ENCODE measurements at regions not wholly inside any gene's neighbourhood (a gene's known extent, or its start where the extent isn't known, plus 50 kb on each side); places are given as distances from the start of the nearest gene placed in this dataset.

DNA sequence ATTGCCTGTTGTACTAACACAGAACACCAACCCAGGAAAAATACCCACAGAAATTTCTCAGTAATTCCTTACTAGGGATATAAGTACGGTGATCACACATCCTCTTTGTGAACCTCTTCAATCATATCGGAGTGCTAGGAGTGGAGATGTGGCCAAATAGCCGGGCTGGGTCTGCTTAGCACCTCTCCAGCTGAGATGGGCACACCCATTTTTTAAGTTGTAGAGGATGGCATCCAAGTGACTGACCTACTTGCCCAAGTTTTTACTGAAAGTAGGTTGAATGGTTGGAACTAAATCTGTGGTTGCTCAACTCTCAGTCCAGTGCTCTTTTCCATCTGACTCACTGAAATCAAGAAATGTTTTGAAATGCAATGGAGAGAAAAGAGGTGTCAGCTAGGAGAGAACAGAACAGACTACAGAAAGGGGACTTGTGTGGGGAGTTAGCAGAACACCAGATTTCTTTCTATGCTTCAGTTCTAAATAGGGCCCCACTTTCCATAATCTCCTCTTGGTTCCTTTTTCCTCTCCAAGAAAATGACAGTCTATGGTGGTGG is 68.7 kb upstream of the FSHR start:
- TF ChIP-seq, protein P1, sequence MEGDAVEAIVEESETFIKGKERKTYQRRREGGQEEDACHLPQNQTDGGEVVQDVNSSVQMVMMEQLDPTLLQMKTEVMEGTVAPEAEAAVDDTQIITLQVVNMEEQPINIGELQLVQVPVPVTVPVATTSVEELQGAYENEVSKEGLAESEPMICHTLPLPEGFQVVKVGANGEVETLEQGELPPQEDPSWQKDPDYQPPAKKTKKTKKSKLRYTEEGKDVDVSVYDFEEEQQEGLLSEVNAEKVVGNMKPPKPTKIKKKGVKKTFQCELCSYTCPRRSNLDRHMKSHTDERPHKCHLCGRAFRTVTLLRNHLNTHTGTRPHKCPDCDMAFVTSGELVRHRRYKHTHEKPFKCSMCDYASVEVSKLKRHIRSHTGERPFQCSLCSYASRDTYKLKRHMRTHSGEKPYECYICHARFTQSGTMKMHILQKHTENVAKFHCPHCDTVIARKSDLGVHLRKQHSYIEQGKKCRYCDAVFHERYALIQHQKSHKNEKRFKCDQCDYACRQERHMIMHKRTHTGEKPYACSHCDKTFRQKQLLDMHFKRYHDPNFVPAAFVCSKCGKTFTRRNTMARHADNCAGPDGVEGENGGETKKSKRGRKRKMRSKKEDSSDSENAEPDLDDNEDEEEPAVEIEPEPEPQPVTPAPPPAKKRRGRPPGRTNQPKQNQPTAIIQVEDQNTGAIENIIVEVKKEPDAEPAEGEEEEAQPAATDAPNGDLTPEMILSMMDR (IDR thresholded peaks at IDR 0.05; ENCODE audit: insufficient read depth, low read depth, low read length, missing control alignments), result no peak
- no peak for DNase-seq (ENCODE audit: low read depth)
- no peak overlapping the region for H3K4me3 ChIP-seq (ENCODE audit: low read depth, low read length)

DNA sequence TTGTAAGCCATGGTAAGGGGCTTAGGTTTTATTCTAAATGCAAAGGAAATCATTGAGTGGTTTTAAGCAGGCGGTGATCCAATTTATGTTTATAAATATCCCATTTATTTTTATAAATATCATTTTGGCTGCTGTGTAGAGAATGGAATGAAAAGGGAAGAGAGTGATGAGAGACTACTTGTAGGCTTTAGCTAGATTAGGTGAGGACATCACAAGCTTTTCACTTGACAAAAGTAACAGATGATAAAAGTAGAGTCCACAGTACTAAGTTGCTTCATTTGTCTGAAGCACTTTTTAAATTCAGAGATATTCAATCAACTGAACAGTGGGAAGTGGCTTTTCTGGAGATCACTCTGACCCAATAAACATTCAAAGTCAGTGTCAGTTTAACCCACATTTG is 65.4 kb upstream of the FSHR start:
- no peak overlapping the region for H3K4me3 ChIP-seq (ENCODE audit: low read depth, low read length)
- TF ChIP-seq, protein P1 (IDR thresholded peaks at IDR 0.05; ENCODE audit: insufficient read depth, low read depth, low read length, missing control alignments), result no peak
- DNase-seq (ENCODE audit: low read depth), result no peak

DNA sequence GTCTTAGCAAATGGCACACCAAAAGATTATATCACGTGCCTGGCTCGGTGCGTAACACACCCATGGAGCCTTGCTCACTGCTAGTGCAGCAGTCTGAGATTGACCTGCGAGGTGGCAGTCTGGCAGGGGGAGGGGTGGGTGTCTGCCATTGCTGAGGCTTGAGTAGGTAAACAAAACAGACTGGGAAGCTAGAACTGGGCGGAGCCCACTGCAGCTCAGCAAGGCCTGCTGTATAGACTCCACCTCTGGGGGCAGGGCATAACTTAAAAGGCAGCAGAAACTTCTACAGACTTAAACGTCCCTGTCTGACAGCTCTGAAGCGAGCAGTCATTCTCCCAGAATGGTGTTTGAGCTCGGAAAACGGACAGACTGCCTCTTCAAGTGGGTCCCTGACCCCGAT is 55.9 kb upstream of the FSHR start:
- no peak for DNase-seq (ENCODE audit: low read depth)
- H3K4me3 ChIP-seq (ENCODE audit: low read depth, low read length), result no peak overlapping the region
- TF ChIP-seq, protein P1 (IDR thresholded peaks at IDR 0.05; ENCODE audit: insufficient read depth, low read depth, low read length, missing control alignments), result no peak

DNA sequence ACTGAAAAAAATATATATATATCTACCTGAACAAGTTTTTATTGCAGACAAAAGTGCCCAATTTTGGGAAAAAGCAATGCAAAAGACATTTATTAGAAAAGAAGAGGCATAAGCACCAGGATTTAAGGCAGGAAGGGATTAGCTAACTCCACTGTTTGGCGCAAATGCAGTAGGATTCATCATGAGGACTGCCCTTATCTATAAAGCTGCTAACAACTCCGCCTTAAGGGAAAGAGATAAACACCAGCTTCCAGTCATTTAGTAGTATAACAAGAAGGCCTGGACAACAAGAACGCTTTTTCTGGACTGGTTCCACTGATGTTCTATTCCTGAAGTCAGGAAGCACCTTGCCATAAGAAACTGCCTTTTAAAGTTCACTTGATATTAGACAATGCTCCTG is 52.9 kb upstream of the FSHR start:
- DNase-seq (ENCODE audit: low read depth), result no peak
- TF ChIP-seq, protein P1 (IDR thresholded peaks at IDR 0.05; ENCODE audit: insufficient read depth, low read depth, low read length, missing control alignments), result no peak
- no peak overlapping the region for H3K4me3 ChIP-seq (ENCODE audit: low read depth, low read length)
